B cell (primary cell): ENCODE measurements at regions not wholly inside any gene's neighbourhood (a gene's known extent, or its start where the extent isn't known, plus 50 kb on each side); places are given as distances from the start of the nearest gene placed in this dataset.

ENCODE experiments used
- EZH2 ChIP-seq: IDR thresholded peaks from 2 replicates; pipeline ENCODE4 v1.6.1; 2012; ENCODE audit warnings: borderline replicate concordance, low read depth, mild to moderate bottlenecking, moderate library complexity, low read length; ENCODE audit not compliant: insufficient read depth, poor library complexity, severe bottlenecking
- TF ChIP-seq, protein P1 (sequence below): fragments of 200-600 bp; IDR thresholded peaks from one replicate; pipeline ENCODE4 v1.8.0; 2022; ENCODE audit warnings: antibody characterized with exemption, mild to moderate bottlenecking

DNA sequence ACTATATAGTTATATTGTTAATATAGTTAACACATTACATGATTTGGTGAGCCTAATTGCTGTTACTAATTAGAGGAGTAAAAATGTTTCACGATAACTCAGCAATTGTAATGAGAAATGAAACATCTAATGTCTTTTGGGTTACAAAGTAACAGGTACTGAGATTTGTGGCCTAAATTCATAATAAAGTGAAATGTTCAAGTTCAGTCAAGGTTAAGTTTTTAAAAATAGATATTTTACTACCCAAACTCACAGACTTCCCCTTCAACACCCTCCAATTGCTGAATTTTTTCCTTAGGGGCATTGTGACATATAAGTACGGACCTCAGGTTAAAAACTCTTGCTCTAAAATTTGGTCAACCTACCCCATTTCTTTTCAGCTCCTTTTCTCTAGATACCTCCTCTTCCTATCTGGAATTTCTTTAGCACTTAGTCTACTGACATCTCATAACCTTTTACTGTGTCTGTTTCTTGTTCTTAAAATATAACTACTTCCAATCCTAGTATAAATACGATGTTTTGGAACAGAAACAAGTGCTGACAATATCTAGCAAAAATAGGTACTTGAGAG lies 112.3 kb upstream of the PRSS16 start:
- TF ChIP-seq, protein P1, sequence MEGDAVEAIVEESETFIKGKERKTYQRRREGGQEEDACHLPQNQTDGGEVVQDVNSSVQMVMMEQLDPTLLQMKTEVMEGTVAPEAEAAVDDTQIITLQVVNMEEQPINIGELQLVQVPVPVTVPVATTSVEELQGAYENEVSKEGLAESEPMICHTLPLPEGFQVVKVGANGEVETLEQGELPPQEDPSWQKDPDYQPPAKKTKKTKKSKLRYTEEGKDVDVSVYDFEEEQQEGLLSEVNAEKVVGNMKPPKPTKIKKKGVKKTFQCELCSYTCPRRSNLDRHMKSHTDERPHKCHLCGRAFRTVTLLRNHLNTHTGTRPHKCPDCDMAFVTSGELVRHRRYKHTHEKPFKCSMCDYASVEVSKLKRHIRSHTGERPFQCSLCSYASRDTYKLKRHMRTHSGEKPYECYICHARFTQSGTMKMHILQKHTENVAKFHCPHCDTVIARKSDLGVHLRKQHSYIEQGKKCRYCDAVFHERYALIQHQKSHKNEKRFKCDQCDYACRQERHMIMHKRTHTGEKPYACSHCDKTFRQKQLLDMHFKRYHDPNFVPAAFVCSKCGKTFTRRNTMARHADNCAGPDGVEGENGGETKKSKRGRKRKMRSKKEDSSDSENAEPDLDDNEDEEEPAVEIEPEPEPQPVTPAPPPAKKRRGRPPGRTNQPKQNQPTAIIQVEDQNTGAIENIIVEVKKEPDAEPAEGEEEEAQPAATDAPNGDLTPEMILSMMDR, result no peak
- no peak for TF ChIP-seq EZH2
